Vagina (tissue), 2 donors: ENCODE measurements at regions not wholly inside any gene's neighbourhood (a gene's known extent, or its start where the extent isn't known, plus 50 kb on each side); places are given as distances from the start of the nearest gene placed in this dataset.

Experiments
- DNase-seq, 2 donors: peaks; one replicate each; pipeline ENCODE4 v3.0.0-alpha.2; 2017; ENCODE audit errors: extremely low spot score in 2 of 2
- H3K27ac ChIP-seq: fragments of 200-600 bp; sonication (generic); one replicate; pipeline ENCODE4 v1.5.1; 2019
- H3K27me3 ChIP-seq: fragments of 200-600 bp; sonication (generic); one replicate; pipeline ENCODE4 v1.5.1; 2019
- H3K36me3 ChIP-seq, 2 donors: fragments of 200-600 bp; sonication (generic); one replicate each; pipeline ENCODE4 v1.5.1; 2017 to 2019
- H3K4me1 ChIP-seq: fragments of 200-600 bp; sonication (generic); one replicate; pipeline ENCODE4 v1.5.1; 2019
- H3K4me3 ChIP-seq, 2 donors: fragments of 200-600 bp; sonication (generic); 1 replicate in 1 of 2; 2 replicates in 1 of 2; pipeline ENCODE4 v1.5.1; 2016 to 2019
- H3K9me3 ChIP-seq: fragments of 200-600 bp; sonication (generic); one replicate; pipeline ENCODE4 v1.5.1; 2019
- POLR2A ChIP-seq, 2 donors: fragments of 450-650 bp; IDR thresholded peaks; one replicate each; pipeline ENCODE4 v1.6.1; 2017; ENCODE audit warnings: antibody characterized with exemption in 2 of 2, mild to moderate bottlenecking in 2 of 2, moderate library complexity in 2 of 2
- POLR2AphosphoS5 ChIP-seq, 2 donors: sonication (generic); formaldehyde crosslinking; IDR thresholded peaks; one replicate each; pipeline ENCODE4 v1.9.0; 2017; ENCODE audit warnings: antibody characterized with exemption in 2 of 2, mild to moderate bottlenecking in 2 of 2, low read depth in 1 of 2; ENCODE audit not compliant: insufficient read depth in 1 of 2
- intact Hi-C: fragments of 100-400 bp; cut with DNase I; formaldehyde crosslinking; loops from one replicate; pipeline ENCODE4 v1.15.1; 2023
- TF ChIP-seq, protein P1 (sequence below), 3 experiments: fragments of 450-650 bp in 2 of 3; fragments of 200-600 bp in 1 of 3; sonication (generic) in 1 of 3; IDR thresholded peaks; one replicate each; pipeline ENCODE4 v1.5.1; 2017 to 2019; ENCODE audit warnings: antibody characterized with exemption in 3 of 3, mild to moderate bottlenecking in 2 of 3, moderate library complexity in 2 of 3

DNA sequence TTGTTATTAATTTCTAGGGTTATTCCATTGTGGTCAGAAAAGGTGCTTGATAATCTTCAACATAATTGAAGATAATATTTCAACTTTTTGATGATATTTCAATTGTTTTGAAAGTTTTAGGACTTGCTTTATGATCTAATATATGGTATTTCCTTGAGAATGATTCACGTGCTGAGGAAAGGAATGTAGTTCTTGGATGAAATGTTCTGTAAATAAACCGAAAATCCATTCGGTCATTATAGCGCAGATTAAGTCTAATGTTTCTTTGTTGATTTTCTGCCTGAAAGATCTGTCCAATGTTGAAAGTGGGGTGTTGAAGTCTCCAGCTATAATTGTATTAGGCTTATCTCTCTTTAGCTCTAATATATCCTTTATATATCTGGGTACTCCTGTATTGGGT is 617.5 kb upstream of the NECTIN3 start:
- Histone ChIP-seq H3K4me1 (no peaks in the 10 kb centered on the region), H3K9me3 (no peaks in the 10 kb centered on the region), H3K36me3 (no peaks in the 10 kb centered on the region), H3K27ac (no peak overlapping the region), H3K4me3 (no peak overlapping the region), H3K27me3 (no peaks in the 10 kb centered on the region)
- intact Hi-C loops: no loop called here
- TF ChIP-seq POLR2A (IDR thresholded peaks at IDR 0.05) (no peak), POLR2AphosphoS5 (IDR thresholded peaks at IDR 0.05; ENCODE audit: insufficient read depth in 1 of 2, low read depth in 1 of 2) (no peak)
- TF ChIP-seq, protein P1, sequence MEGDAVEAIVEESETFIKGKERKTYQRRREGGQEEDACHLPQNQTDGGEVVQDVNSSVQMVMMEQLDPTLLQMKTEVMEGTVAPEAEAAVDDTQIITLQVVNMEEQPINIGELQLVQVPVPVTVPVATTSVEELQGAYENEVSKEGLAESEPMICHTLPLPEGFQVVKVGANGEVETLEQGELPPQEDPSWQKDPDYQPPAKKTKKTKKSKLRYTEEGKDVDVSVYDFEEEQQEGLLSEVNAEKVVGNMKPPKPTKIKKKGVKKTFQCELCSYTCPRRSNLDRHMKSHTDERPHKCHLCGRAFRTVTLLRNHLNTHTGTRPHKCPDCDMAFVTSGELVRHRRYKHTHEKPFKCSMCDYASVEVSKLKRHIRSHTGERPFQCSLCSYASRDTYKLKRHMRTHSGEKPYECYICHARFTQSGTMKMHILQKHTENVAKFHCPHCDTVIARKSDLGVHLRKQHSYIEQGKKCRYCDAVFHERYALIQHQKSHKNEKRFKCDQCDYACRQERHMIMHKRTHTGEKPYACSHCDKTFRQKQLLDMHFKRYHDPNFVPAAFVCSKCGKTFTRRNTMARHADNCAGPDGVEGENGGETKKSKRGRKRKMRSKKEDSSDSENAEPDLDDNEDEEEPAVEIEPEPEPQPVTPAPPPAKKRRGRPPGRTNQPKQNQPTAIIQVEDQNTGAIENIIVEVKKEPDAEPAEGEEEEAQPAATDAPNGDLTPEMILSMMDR (IDR thresholded peaks at IDR 0.05): no peak
- no peak for DNase-seq

DNA sequence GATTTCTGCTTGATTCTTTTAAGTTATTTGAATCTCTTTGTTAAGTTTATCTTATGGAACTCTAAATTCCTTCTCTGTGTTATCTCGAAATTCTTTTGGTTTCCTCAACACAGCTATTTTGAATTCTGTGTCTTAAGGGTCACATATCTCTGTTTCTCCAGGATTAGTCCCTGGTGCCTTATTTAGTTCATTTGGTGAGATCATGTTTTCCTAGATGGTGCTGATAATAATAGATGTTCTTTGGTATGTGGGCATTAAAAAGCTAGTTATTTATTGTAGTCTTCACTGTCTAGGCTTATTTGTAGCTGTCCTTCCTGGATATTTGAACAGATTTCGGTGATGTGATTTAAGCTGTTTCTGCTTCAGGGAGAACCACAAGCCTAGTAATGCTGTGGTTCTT is 615.6 kb upstream of the NECTIN3 start:
- TF ChIP-seq, protein P1 (IDR thresholded peaks at IDR 0.05): no peak
- no peak for TF ChIP-seq POLR2A (IDR thresholded peaks at IDR 0.05)
- no peak for TF ChIP-seq POLR2AphosphoS5 (IDR thresholded peaks at IDR 0.05; ENCODE audit: insufficient read depth in 1 of 2, low read depth in 1 of 2)

DNA sequence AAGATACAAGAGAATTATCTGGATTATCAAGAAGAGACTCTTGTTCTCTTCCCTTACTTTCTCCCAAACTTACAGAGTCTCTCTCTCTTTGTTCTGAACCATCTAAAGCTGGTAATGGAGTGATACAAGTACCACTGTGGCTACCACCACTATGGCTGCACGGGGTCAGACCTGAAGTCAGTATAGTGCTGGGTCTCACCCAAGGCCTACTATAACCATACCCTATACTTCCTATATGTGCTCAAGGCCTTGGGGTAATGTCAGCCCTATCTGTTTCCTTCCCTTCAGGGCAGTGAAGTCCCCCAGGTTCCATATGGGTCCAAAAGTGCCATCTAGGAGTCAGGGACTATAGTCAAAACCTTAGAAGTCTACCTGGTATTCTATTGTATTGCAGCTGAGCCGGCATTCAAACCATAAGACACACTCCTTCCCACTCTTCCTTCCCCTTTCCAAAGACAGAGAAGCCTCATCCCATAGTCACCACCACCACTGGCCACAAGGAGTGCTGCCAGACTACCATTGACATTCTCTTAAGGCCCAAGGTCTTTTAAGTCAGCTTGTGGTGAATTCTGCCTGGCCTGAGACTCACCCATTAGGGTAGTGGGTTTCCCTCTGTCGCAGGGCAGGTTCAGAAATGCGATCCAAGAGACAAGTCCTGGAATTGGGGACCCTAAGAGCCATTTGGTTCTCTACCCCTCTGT is 615.0 kb upstream of the NECTIN3 start:
- Histone ChIP-seq H3K27me3 (no peaks in the 10 kb centered on the region), H3K4me1 (no peaks in the 10 kb centered on the region), H3K9me3 (no peaks in the 10 kb centered on the region), H3K36me3 (no peaks in the 10 kb centered on the region), H3K27ac (no peak overlapping the region), H3K4me3 (no peak overlapping the region)
- intact Hi-C loops: no loop called here
- TF ChIP-seq, protein P1 (IDR thresholded peaks at IDR 0.05): no peak
- TF ChIP-seq POLR2AphosphoS5 (IDR thresholded peaks at IDR 0.05; ENCODE audit: insufficient read depth in 1 of 2, low read depth in 1 of 2) (no peak), POLR2A (IDR thresholded peaks at IDR 0.05) (no peak)
- DNase-seq: no peak

More for the DNA sequence above, 615.6 kb upstream of the NECTIN3 start:
- H3K4me1 ChIP-seq: no peaks in the 10 kb centered on the region
- H3K36me3 ChIP-seq: no peaks in the 10 kb centered on the region
- H3K4me3 ChIP-seq: no peak overlapping the region
- H3K27ac ChIP-seq: no peak overlapping the region
- intact Hi-C loops: no loop called here
- no peaks in the 10 kb centered on the region for H3K27me3 ChIP-seq
- DNase-seq: no peak
- no peaks in the 10 kb centered on the region for H3K9me3 ChIP-seq

DNA sequence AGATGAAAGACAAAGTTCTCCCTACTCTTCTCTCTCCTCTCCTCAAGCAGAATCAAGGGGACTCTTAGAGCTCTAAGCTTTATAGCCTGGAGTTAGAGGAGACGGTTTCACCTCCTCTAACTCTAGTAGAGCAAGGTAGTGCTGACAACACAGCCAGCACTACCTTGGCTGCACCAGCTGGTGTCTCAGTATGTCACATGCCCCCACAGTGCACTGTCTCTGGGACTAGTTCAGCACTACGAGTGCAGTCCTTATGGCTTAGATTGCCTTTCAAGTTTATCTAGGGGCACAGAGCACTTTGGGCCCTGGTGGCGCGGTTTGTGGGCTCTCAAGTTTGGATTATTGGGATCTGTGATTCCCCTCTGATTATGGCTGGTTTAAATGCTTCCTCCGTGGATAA is 614.1 kb upstream of the NECTIN3 start:
- H3K4me3 ChIP-seq: no peak overlapping the region
- intact Hi-C loops: no loop called here
- H3K27ac ChIP-seq: no peak overlapping the region
- no peaks in the 10 kb centered on the region for H3K4me1 ChIP-seq
- H3K27me3 ChIP-seq: no peaks in the 10 kb centered on the region
- TF ChIP-seq, protein P1 (IDR thresholded peaks at IDR 0.05): no peak
- no peak for TF ChIP-seq POLR2A (IDR thresholded peaks at IDR 0.05)
- no peak for TF ChIP-seq POLR2AphosphoS5 (IDR thresholded peaks at IDR 0.05; ENCODE audit: insufficient read depth in 1 of 2, low read depth in 1 of 2)
- no peaks in the 10 kb centered on the region for H3K36me3 ChIP-seq
- no peaks in the 10 kb centered on the region for H3K9me3 ChIP-seq
- DNase-seq: no peak

DNA sequence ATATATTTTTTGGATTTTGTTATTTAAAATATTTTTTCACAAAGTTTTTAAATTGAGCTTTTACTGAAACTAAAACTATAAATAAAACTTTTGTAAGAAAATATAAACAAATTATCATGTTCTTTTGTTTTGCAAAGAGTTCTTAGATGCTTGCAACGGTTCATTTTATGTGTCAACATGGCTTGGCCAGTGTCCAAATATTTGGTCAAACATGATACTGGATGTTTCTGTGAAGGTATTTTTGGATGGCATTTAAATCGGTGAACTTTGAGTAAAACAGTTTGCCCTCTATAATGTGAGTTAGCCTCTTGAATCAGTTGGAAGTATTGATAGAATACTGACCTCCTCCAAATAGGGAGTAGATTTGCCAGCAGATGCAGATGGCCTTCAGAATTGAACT is 612.6 kb upstream of the NECTIN3 start:
- H3K27ac ChIP-seq: no peak overlapping the region
- H3K27me3 ChIP-seq: no peaks in the 10 kb centered on the region
- DNase-seq: no peak
- no peak overlapping the region for H3K4me3 ChIP-seq
- no peaks in the 10 kb centered on the region for H3K4me1 ChIP-seq
- no peaks in the 10 kb centered on the region for H3K9me3 ChIP-seq
- H3K36me3 ChIP-seq: no peaks in the 10 kb centered on the region
- intact Hi-C loops: no loop called here
- TF ChIP-seq, protein P1 (IDR thresholded peaks at IDR 0.05): no peak
- TF ChIP-seq POLR2A (IDR thresholded peaks at IDR 0.05) (no peak), POLR2AphosphoS5 (IDR thresholded peaks at IDR 0.05; ENCODE audit: insufficient read depth in 1 of 2, low read depth in 1 of 2) (no peak)
